OCI-LY7 (cell line): ENCODE measurements at regions not wholly inside any gene's neighbourhood (a gene's known extent, or its start where the extent isn't known, plus 50 kb on each side); places are given as distances from the start of the nearest gene placed in this dataset.

Source experiments
- CTCF ChIP-seq: fragments of 200-600 bp; sonication (generic); conservative IDR thresholded peaks from 2 replicates; pipeline ENCODE4 v1.5.1; 2014; ENCODE audit warnings: mild to moderate bottlenecking, antibody characterized with exemption, low read length, moderate library complexity, mixed read lengths
- EZH2phosphoT487 ChIP-seq: fragments of 200-600 bp; sonication (generic); IDR thresholded peaks from 2 replicates; pipeline ENCODE4 v1.6.1; 2018; ENCODE audit warnings: low read depth, borderline replicate concordance, mild to moderate bottlenecking, mixed run types, antibody characterized with exemption, low read length, moderate library complexity, mixed read lengths

DNA sequence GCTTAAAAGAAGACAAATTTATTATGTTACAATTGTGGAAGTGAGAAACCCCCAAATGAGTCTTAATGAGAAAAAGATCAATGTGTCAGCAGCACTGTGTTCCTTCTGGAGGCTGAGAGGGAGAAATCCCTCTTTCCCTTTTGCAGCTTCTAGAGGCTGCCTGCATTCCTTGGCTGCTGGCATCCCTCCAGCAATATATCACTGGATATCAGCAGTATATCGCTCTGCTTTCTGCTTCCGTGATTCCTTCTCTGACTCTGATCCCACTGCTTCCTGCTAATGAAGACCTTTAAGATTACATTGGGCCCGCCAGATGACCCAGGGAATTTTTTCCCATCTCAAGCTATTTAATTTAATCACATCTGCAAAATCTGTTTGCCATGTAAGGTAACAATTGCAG, 1008.0 kb downstream of the RAPGEF2 start:
- TF ChIP-seq CTCF (no peak), EZH2phosphoT487 (no peak)
